Mesothelial cell of epicardium (in vitro differentiated cells): ENCODE measurements at regions not wholly inside any gene's neighbourhood (a gene's known extent, or its start where the extent isn't known, plus 50 kb on each side); places are given as distances from the start of the nearest gene placed in this dataset.

Experiments
- DNase-seq, 2 experiments: peaks; one replicate each; pipeline ENCODE4 v3.0.0; 2021; ENCODE audit warnings: low spot score in 2 of 2; ENCODE audit not compliant: unreplicated experiment in 2 of 2
- H3K27ac Mint-ChIP-seq: 2 replicates; pipeline ENCODE4 v1.8.0; 2021; ENCODE audit warnings: mixed read lengths
- H3K27me3 Mint-ChIP-seq: 2 replicates; pipeline ENCODE4 v1.8.0; 2021; ENCODE audit warnings: low read depth, mixed read lengths
- H3K36me3 Mint-ChIP-seq: 2 replicates; pipeline ENCODE4 v1.8.0; 2021; ENCODE audit warnings: mixed read lengths
- H3K4me1 Mint-ChIP-seq: 2 replicates; pipeline ENCODE4 v1.8.0; 2021; ENCODE audit warnings: mixed read lengths
- H3K4me3 Mint-ChIP-seq: 2 replicates; pipeline ENCODE4 v1.8.0; 2021; ENCODE audit warnings: mild to moderate bottlenecking, moderate library complexity, mixed read lengths
- H3K9me3 Mint-ChIP-seq: 2 replicates; pipeline ENCODE4 v1.8.0; 2021; ENCODE audit warnings: mixed read lengths
- TF ChIP-seq, protein P1 (sequence below): fragments of 200-600 bp; sonication (generic); IDR thresholded peaks from one replicate; pipeline ENCODE4 v1.5.0; 2021; ENCODE audit warnings: antibody characterized with exemption; ENCODE audit not compliant: unreplicated experiment

DNA sequence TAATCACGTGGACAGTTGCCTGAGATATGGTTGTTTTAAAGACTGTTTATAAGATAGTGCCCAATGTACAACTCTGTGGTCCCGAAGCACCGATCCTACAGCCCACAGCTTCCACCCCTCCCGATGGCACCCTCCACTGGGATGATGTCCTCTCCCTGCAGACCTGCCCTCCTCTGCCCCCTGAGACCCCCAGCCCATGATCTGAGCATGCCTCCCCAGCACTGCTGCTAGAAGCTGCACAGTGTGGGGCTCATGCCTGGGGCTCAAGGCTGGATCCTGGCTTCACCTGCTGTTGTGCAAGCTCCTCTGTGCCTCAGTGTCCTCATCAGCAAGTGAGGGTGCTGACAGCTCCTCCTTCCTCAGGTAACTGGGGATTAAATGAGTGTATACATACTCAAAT, 254.7 kb upstream of the MKI67 start:
- no peak overlapping the region for H3K27ac Mint-ChIP-seq
- no peaks in the 10 kb centered on the region for H3K4me1 Mint-ChIP-seq
- TF ChIP-seq, protein P1, sequence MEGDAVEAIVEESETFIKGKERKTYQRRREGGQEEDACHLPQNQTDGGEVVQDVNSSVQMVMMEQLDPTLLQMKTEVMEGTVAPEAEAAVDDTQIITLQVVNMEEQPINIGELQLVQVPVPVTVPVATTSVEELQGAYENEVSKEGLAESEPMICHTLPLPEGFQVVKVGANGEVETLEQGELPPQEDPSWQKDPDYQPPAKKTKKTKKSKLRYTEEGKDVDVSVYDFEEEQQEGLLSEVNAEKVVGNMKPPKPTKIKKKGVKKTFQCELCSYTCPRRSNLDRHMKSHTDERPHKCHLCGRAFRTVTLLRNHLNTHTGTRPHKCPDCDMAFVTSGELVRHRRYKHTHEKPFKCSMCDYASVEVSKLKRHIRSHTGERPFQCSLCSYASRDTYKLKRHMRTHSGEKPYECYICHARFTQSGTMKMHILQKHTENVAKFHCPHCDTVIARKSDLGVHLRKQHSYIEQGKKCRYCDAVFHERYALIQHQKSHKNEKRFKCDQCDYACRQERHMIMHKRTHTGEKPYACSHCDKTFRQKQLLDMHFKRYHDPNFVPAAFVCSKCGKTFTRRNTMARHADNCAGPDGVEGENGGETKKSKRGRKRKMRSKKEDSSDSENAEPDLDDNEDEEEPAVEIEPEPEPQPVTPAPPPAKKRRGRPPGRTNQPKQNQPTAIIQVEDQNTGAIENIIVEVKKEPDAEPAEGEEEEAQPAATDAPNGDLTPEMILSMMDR = no peak
- H3K9me3 Mint-ChIP-seq = no peaks in the 10 kb centered on the region
- H3K4me3 Mint-ChIP-seq = no peak overlapping the region
- peaks cover 45% of the 10 kb centered on the region for H3K27me3 Mint-ChIP-seq
- DNase-seq = no peak
- no peaks in the 10 kb centered on the region for H3K36me3 Mint-ChIP-seq

DNA sequence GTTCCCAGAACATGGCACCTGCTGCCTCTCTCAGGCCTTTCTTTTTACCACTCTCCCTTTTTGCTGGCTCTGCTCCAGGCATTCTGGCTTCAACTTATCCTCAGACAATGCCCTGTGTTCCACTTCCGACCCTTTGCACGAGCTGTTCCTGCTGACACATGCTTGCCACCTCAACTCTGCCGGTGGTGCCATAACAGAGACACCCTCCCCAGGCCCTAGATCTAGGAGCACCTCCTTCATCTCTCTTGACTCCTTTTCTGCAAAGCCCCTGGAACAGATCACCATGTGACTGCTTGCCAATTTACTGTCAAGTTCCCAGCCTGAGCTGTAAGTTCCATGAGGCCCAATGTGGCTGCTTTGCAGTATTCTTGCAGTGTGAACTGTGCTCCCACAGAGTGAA, 256.0 kb upstream of the MKI67 start:
- TF ChIP-seq, protein P1 = no peak
- no peak for DNase-seq
- H3K9me3 Mint-ChIP-seq = no peaks in the 10 kb centered on the region
- H3K4me3 Mint-ChIP-seq = no peak overlapping the region
- H3K36me3 Mint-ChIP-seq = no peaks in the 10 kb centered on the region
- peaks cover 44% of the 10 kb centered on the region for H3K27me3 Mint-ChIP-seq
- no peaks in the 10 kb centered on the region for H3K4me1 Mint-ChIP-seq
- no peak overlapping the region for H3K27ac Mint-ChIP-seq

DNA sequence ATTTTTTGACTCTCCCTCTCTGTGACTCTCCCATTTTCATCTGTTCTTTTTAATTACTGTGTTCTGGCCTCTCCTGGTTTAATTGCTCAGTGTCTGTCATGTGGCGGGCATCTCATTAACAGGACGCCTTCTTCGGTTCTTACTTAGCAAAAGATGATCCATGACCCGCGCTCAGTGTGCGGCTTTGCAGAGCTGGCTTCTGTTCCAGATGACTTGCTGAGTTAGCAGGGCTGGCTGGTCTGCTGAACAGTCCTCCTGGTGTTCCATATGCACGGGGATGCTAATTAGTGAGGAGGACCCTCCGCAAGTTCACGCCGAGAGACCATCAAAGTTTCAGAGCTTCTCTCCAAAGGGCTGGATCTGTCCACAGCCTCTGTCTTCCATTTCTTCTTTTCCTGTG, 258.6 kb upstream of the MKI67 start:
- Mint-ChIP-seq H3K9me3 (no peaks in the 10 kb centered on the region), H3K27me3 (peaks cover 34% of the 10 kb centered on the region), H3K27ac (no peak overlapping the region), H3K4me3 (no peak overlapping the region), H3K4me1 (no peaks in the 10 kb centered on the region), H3K36me3 (no peaks in the 10 kb centered on the region)
- no peak for DNase-seq
- TF ChIP-seq, protein P1 = no peak

DNA sequence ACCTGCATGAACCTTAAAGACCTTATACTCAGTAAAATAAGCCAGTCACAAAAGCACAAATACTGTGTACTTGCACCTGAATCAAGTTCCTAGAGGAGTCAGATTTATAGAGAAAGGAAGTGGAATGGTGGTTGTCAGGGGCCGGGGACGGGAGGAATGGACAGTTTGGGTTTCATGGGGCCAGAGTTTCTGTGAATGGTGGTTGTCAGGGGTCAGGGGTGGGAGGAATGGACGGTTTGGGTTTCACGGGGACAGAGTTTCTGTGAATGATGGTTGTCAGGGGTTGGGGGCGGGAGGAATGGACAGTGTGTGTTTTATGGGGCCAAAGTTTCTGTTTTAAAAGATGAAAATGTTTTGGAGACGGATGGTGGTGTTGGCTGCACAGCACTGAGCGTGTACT, 260.0 kb upstream of the MKI67 start:
- no peaks in the 10 kb centered on the region for H3K36me3 Mint-ChIP-seq
- H3K4me1 Mint-ChIP-seq = no peaks in the 10 kb centered on the region
- DNase-seq = no peak
- TF ChIP-seq, protein P1 = no peak
- H3K4me3 Mint-ChIP-seq = no peak overlapping the region
- H3K27me3 Mint-ChIP-seq = peaks cover 27% of the 10 kb centered on the region
- no peaks in the 10 kb centered on the region for H3K9me3 Mint-ChIP-seq
- H3K27ac Mint-ChIP-seq = no peak overlapping the region

DNA sequence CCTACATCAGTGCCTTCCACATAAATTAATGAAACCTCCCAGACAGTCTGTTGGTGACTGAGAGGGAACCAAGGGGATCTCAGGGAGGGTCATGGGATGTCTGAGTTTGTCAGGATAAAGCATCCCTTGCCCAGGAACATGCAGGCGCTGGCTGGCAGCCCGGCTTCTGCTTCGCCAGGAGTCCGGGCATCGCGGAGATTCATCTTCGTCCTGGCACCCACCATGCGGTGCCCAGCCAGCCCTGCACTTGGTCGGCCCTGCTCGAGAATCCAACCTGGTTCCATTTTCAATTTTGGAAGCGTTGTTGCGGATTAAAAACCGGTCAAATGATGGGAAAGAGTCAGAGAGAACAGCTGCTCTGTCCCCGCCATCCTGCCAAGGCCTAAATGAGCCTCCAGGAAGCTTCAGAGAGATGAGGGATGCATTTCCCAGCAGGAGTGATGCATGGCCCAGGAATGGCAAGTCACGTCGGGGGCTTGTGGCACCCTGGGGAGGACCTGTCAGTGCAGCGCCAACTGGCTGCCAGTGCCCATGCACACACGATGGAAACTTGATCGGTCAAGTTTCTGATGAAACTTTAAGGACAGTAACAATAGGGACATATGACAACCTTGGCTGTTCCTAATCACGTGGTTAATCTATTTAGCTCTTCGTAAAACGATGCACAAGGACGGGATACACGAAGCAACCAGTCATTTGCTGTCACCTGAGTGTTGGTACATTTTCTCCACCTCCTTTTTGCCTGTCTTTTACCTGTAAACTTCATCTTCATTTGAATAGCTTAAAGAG, 260.8 kb upstream of the MKI67 start:
- no peaks in the 10 kb centered on the region for H3K4me1 Mint-ChIP-seq
- TF ChIP-seq, protein P1 = no peak
- H3K36me3 Mint-ChIP-seq = no peaks in the 10 kb centered on the region
- no peak overlapping the region for H3K4me3 Mint-ChIP-seq
- H3K27ac Mint-ChIP-seq = no peak overlapping the region
- peaks cover 25% of the 10 kb centered on the region for H3K27me3 Mint-ChIP-seq
- no peak for DNase-seq
- no peaks in the 10 kb centered on the region for H3K9me3 Mint-ChIP-seq
